Left renal cortex interstitium (tissue), 4 donors: ENCODE measurements at regions not wholly inside any gene's neighbourhood (a gene's known extent, or its start where the extent isn't known, plus 50 kb on each side); places are given as distances from the start of the nearest gene placed in this dataset.

Experiments
- DNase-seq, 4 donors: peaks; one replicate each; pipeline ENCODE4 v3.0.0-alpha.2; 2013; ENCODE audit warnings: low read depth in 4 of 4, low spot score in 2 of 4, missing footprints in 1 of 4

DNA sequence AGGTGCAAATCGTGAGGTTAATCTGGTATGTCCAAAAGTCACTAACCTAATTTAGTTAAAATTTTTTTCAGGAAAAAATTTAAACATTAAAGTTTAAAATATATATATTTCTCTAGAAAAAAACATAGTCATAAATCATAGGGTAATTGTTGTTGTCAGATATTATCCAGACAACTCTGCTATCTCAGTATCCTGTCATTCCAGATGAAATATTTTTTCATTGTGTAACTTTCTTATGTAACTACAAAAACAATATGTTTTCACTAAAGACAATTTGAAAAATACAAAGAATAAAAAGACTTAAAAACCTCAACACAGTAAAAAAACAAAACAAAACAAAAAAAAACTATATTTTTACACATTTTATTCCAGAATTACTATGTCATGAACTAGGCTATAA is 57.6 kb downstream of the TENT5A start:
- no peak for DNase-seq

- DNase-seq, result no peak
Observed at GRCh38 chr6:81694207-81694606, 58.3 kb downstream of the TENT5A start.

DNA sequence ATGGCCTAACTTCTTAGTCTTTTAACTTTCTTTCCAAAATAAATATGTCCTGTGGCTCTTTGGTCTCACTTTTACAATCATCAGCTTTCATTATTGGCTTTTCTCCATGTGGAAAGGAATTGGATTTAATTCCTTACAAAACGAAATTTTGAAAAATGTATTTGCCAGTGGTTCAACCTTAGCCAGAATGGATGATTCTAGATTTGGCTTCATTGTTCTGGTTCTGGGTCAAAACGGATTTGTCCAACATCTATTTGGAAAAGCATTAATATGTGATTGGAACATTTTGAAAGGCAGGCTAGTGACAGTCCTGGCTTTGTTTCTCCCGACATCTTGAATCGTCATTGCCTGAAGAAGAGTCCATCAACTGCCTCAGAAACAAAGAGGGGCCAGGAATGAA is 59.2 kb downstream of the TENT5A start:
- no peak for DNase-seq

- DNase-seq, result no peak
Observed at GRCh38 chr6:81690073-81690472, 62.4 kb downstream of the TENT5A start.

DNA sequence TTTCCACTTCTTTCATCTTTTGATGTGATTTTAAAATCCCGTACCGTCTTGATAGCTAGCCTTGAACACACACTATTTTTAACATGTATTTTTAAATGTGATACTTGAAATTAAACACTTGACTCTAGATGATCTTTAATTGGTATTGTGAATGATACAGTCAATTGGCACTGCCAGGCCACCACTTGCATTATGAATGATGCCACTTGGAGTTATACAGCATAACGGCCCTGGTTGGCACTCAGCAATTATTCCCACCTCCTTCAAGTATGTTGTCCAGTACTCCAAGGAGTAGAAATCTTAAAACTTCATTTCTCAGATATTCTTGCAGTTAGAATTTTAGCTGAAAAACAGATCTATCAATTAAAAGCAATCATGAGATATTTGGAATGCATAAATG is 62.9 kb downstream of the TENT5A start:
- no peak for DNase-seq

- no peak for DNase-seq
Observed at GRCh38 chr6:81683912-81684311, 68.6 kb downstream of the TENT5A start.

DNA sequence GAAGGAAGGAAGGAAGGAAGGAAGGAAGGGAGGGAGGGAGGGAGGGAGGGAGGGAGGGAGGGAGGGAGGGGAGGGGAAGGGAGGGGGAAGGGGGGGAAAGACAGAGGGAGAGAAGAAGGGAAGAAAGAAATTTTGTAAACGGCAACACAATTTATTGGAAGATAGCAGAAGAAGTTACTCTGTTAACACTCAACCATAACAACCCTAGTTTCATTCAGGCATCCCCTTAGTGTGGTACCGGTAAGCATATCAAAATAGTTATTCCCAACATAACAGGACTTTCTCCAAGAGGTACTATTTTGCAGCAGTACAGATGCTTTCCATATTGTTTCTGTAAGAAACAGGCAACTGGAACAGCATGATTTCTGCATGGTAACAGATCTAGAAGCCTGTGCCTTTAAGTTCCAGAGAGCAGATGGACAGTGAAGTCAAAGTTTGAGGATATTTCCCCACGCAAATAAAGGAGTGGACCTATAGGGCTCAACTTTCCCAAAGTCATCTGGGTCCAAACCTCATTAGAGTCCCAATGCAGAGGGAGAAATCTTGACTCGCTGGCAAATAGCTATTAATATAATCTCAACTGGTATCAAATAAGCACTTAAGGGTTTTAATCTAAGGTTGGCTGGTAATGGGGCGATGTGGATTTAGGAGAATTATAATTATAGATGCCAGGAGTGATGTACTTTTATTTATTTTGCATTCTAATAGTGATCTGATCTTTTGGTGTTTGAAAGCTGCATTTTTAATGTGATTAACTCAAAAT is 69.4 kb downstream of the TENT5A start:
- no peak for DNase-seq

DNA sequence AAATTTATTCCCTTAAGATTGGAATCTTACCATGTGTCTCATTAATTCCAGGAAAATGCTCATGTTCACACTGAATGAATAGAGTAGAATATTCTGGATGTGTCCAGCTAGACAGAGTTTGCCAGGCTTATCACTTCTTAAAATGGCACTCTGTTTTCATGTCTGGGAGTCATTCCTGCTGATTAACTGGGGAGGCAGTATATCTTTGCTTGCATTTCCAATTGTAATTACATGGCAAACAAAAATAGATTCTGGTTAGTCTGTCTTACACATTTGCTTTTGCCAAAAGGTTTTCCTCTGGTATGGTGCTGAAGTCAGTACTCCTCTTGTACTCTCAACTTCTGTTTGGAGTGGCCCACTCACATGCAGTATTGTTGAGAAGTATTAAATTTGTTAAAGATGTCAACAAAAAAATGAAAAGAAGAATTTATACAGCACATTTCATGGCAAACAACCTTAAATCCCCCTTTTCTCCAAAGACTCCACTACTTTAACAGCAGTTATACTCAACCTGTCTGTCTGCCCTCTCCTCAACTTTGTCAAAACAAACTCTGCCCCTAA is 70.2 kb downstream of the TENT5A start:
- no peak for DNase-seq

- DNase-seq, result no peak
Observed at GRCh38 chr6:81669445-81669844, 83.0 kb downstream of the TENT5A start.

DNA sequence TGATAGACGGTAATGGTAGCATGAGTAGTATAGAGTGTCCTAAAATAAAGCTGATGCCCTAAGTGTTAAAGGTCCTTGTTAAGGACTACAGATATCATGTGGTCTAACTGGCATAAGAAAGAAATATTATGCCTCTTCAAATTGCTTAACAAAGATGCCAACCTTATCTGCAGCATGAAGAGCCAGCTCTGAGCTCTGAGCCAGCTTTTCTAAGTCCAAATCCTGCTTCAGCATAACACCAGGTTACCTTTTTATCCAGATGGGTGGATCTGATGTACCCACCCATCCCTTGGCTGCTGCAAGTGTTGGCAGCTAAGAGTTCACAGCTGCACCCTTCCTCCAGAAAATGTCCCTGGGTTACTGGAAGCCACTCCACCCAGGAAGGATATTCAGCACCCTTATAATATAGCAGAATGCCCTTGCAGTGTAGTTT is 83.8 kb downstream of the TENT5A start:
- no peak for DNase-seq

GRCh38 chr6:81666481-81666880 is 86.0 kb downstream of the TENT5A start:
- DNase-seq, result no peak

DNA sequence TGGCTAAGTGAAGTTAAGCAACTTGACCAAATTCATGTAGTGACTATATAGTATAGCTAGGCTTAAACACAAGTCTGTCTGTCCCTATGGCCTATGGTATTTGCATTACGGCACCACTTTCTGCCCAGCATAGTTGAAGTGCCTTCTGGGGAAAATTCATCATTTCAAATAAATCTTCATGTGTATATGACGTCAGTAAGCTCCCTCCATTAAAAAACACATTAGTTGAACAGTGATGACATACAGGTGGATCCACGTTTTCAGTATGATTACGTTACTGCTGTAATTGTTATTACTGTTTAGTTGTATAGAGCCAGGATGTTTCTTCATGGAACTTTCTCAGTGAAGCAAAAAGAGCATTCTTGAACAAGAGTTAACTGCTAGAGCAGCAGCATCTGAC is 96.2 kb downstream of the TENT5A start:
- DNase-seq, result no peak

- DNase-seq, result no peak
Observed at GRCh38 chr6:81655696-81656095, 96.8 kb downstream of the TENT5A start.

DNA sequence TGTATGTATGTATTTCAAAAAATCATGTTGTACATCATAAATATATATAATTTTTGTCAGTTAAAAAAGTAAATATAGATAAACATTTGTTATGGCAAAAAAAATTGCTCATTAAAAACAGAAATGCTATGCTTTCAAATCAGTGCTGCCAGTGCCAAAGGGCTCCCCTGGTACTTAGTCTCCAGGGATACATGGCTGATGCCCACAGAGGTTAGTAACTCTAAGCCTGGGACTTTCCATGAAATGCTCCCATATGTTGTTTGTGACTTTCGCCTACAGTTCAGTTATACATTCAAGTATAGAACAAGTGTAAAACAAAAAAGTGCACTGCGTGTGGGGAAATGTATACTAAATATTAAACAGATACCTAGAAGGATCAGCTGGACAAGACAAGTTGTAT is 104.0 kb downstream of the TENT5A start:
- no peak for DNase-seq

DNA sequence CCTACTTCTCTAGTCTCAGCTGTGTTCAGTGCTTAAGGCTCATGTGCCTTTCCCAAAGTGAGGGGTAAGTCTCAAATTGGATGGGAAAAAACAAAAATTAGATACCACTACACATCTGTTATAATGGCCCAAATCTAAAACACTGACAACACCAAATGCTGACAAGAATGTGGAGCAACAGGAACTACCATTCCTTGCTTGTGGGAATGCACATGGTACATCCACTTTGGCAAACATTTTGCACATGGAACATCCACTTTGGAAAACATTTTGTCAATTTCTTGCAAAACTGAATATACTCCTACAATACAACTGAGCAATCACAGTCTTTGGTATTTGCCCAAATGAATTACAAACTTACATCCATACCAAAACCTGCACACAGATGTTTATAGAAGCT is 109.3 kb downstream of the TENT5A start:
- no peak for DNase-seq

DNA sequence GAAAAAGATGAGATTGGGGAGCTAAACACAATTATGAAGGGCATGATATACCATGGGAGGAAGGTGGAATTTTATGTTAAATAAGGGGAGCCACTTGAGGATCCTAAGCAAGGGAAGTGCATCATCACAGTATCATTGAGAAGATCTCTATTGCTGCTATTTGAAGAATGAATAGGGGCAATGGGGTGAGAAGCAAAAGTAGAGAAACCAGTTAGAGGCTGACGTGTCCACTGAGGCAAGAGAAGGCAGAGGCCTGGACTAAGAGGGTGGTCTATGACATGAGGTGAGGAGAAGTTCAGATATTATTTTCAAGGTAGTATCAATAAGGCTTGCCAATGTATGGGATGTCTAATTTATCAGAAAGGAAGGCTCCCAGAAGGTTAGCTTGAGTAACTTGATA is 111.6 kb downstream of the TENT5A start:
- DNase-seq, result no peak

- no peak for DNase-seq
Observed at GRCh38 chr6:81640126-81640525, 112.4 kb downstream of the TENT5A start.

DNA sequence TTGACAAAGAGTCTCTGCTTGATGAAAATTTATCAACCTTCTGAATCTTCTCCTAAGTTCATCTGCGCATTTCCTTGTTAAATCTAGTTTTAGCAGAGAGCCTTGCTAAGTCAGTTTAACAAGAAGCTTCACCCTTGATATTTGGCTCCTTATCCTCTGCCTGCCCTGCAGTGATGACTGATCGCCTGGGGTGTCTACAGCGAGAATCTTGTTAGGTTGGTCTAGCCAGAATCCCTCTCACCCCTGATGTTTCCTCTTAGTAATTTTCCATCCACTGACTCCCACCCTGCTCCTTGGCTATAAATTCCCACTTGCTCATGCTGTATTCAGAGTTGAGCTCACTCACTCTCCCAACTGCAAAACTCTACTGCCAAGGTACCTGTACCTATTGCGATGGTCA is 114.1 kb downstream of the TENT5A start:
- no peak for DNase-seq

DNA sequence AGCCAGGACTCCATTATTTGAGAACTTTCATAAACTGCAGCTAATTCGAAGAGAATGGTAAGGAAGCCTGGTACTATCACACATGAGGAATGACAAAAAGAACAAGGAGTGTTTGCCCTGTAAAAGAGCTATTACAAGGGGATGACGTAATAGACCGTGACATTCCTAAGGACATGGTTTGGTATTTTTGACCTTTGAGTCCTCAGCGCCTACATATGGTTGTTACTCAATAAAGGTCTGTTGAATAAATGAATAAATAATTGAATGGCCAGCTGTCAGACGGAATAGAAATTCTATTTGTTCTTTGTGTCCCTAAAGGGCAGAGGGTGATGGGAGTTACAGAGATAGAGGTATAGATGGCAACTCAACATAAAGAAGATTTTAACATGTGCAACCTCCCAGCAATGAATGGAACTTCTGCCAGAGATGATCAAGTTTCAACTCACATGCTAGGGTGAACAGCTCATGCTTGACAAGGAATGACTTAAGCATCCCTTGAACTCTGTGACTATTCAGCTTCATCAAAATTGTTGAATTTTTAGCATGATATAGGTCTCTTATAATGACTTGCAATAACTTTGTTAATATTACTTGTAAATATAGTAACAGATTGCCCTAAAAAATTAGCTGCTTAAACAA is 115.4 kb downstream of the TENT5A start:
- no peak for DNase-seq

DNA sequence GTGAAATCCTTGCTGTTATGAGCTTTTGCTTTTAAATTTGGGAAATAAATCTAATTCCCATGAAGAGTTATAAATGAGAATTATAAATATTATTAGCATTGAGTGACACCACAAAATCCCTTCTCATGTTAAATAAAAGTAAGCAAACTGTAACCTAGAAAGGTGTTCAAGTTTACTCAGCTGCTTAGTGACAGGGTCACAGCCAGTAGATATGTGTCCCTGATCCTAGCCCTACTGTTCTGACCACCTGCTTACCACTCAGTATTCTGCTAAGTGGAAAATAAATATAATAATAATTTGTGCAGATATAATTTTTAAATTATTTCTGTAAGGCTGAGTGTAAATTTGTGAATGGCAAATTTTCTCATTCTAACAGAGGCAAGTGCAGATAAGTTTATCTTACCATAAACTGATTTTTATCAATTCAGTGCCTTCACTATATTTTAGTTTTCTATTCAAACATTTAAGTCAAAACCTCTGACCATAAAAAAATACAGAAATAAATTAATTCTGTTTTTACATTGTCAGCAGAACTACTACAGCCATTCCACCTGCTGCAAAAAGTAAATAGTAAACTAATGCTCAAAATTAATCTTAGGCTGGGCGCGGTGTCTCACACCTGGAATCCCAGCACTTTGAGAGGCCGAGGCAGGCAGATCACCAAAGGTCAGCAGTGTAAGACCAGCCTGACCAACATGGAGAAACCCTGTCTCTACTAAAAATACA is 118.2 kb downstream of the TENT5A start:
- DNase-seq, result no peak

- DNase-seq, result no peak
Observed at GRCh38 chr6:81633391-81633790, 119.1 kb downstream of the TENT5A start.

- no peak for DNase-seq
Observed at GRCh38 chr6:81630719-81631118, 121.8 kb downstream of the TENT5A start.
